ENCODE measurements at regions not wholly inside any gene's neighbourhood (a gene's known extent, or its start where the extent isn't known, plus 50 kb on each side); places are given as distances from the start of the nearest gene placed in this dataset.
"Not testable (repeated sequence)": the region's sequence is repeated elsewhere in the genome, so short reads cannot be mapped to it uniquely, and the experiment has no call there.

DNA sequence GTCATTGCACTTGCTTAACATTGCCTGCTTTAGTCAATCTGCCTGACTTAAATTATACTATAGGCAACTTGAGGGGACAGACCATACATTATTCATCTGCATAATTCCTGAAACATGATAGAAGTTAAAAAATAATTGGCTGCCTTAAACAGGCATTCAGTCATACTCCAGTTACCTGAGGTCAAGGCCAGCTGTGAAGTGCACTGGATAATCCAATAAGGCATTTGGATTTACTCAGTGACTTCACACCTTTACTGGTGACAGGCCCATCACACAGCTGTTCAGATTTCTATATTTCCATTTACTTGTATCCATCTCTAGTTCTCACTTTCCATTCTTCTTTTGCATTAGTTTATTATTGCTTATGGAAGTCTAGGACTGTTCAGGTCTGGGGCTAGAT lies 2341.6 kb downstream of the PCDH7 start:
- DNase-seq, result no peak

GRCh38 chr4:33062155-33062806 lies 2342.1 kb downstream of the PCDH7 start:
- no peak for DNase-seq

DNA sequence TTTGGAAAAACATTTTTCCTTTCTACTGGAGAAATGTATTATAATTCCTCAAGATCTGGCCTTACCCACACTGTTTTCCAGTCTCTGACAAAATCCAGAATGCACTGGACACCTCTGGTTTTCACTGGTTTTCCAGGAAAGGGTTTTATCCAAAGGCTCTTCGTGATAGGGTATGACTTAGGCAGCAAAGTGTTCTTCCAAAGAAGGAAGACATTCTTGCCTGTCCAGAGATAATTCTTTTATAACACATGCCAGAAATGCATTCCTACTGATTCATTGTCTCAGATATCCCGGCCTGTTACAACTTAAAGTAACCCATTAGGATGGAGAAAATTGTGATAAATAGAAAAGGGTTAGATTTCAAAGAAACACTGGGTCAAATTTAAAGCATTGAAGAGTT lies 2343.1 kb downstream of the PCDH7 start:
- DNase-seq, result no peak

DNA sequence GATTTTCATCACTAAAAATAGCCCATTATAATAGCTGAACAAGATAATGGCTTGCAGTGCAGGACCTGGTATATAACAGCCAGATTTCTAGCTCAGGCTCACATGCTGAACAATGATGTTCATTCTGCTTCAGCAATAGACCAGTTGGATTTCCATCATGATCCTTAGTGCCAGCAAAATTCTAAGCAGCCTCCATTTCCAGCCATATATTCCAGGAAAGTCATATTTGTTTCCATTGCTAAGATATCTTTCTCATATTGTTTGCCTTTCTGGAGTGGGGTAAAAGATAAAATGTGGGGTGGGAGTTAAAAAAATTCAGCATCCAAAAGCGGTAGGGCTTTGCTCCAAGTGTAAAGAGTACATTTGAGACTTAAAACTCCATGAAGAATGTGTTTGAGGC lies 2344.1 kb downstream of the PCDH7 start:
- DNase-seq, result no peak

GRCh38 chr4:33065749-33066148 lies 2345.6 kb downstream of the PCDH7 start:
- no peak for DNase-seq

DNA sequence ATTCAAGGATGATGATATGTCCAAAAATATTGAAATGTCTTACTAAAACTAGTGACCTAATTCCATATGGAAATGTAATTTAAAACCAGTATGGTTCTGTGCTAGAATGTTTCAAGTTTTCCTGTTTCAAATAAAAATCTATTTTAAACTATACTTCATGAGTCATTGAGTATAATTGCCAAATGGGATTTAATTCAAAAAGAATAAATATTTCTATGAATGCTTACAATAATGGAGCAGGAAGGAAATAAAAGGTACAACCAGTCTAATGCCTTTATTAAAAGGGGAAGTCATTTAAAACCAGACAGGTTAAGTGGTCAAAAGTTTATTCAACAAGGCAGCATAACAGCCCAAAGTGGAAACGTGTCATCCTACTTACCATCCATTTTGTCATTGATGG lies 2347.1 kb downstream of the PCDH7 start:
- no peak for DNase-seq

- DNase-seq, result no peak
Measured at GRCh38 chr4:33068539-33068938, 2348.4 kb downstream of the PCDH7 start.

DNA sequence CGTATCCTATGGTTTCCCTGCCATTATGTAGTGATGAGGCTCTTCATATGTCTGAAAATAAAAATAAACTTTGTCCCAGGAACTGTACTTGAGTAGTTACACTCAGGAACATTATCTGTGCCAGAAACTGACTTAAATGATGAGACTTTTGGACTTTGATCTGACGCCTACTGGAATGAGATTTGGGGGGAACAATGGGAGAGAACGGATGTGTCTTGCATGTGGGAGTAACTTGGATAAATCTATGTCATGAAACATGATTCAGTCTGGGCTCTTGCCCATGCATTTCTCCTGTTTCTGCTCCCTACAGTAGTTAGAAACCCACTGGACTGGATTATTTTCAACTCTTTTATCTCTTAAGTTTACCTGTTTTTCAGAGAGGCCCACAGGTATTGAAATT lies 2351.4 kb downstream of the PCDH7 start:
- no peak for DNase-seq

DNA sequence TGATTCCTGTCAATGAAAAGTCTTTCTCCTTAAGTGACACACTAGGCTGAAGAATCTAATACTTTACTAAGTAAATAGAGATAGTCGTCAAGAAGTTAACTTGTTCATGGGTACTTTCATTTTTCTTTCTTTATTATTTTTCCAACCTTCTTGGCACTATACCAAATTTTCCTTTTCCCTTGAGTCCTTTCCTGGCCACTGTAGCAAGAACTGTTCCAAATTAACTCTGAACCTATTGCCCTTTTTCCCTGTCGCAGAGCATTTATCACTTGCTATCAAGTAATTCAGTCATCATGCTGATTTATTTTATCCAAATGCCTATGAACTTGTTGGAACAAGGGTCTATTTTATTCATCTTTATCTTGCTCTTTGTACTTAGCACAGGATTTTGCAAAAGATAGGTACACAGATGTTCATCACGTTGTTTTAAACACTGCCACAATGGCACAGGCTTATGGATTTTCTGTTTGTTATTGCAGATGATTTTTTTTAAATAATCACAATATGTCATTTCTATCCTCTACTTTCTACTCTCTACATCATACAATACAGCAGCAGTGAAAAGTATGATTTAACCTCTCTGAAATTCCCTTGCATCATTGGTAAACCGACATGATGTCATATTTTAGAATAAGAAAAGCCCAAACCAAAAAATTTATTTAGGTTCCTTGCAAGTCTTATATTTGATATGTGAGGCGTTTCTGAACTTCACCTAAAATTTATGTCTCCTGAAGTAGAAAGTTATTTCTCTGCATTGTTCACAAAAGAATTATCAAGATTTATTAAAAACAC lies 2352.3 kb downstream of the PCDH7 start:
- DNase-seq, result no peak

DNA sequence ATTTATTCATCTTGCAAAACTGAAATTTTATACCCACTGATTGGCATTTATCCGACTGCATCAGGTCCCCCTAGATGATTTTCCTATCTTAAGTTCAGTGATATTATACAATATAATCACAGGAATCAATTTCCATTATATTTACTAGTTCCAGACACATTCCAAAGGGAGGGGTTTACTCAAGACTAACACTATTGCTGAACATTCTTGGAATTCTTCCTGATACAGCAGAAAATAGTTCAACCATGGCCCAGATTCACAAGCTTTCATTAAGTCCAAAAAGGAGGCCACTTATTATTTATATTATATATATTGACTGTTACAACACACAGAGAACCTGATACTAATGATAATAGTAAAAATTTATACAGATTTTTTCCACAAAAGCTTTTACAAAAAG lies 2353.6 kb downstream of the PCDH7 start:
- DNase-seq, result no peak

DNA sequence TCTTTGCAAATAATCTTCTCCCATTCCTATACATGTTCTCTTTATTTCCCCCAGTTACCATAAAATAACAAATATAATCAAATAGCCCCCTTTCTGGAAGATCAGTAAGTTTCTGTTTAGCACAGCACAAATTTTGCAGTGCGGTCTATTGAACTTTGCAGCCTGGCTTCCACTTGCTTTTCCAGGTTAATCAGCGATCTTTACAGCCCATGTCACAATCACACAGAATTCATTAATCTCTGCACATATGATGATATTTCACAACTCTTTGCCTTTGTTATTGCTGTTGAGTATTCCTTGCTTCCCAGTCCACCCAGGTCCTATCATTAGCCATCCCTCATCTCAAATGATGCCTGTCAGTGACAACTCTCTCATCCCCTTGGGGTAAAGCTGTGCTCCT lies 2358.0 kb downstream of the PCDH7 start:
- no peak for DNase-seq

DNA sequence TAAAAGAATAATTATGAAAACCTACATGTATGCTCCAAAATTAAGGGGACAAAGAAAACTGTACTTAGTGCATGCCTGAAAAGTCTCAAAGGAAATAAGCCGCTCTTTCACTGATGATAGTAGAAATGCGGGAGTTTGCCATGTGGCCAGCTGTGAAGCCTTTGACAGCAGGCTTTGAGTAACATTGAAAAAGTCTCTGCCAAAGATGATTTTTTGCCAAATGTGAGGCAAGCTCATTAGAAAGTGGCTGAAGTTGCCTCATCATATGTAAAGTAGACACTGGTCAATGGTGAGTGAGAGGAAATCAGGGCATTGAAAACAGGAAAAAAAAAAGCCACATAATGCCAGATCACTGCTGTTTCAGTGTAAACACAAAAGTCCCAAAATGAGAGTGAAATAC lies 2360.1 kb downstream of the PCDH7 start:
- no peak for DNase-seq

DNA sequence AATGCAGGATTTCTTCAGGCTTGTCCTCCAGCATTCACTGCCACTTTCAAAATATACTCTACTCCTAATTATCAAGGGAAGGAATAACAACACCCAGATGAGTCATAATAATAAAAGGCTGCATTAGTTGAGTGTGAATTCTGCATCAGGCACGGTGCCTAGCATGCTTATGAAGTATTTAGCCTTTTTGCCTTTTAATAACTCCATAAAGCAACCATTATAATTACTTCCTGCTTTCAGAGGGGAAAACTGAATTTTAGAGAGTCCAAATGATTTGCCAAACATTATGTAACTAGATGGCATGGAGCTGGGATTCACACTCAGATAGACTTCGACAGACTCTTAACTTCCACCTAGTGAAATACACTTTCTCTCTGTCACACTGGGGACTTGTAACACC lies 2365.5 kb downstream of the PCDH7 start:
- no peak for DNase-seq

- no peak for DNase-seq
Measured at GRCh38 chr4:33086331-33086925, 2366.3 kb downstream of the PCDH7 start.

GRCh38 chr4:33088713-33089112 lies 2368.5 kb downstream of the PCDH7 start:
- DNase-seq, result no peak

DNA sequence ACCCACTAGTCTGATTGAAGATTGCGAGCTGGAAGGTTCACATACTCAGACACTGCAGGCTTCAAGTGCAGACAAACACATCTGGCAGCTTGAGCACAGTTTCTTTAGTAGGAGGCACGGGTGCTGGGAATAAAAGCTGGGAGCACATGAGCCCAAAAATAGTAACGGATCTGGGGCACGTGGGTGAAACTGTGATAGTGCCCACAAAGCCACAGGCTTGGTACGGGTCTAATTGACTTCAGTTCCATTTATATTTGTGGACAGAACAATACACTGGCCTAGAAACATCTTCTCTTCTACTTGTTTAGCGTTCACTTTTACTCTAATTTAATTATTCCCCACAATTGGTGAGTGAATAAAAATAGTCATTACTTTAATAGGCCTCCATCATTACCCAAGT lies 2370.7 kb downstream of the PCDH7 start:
- no peak for DNase-seq

DNA sequence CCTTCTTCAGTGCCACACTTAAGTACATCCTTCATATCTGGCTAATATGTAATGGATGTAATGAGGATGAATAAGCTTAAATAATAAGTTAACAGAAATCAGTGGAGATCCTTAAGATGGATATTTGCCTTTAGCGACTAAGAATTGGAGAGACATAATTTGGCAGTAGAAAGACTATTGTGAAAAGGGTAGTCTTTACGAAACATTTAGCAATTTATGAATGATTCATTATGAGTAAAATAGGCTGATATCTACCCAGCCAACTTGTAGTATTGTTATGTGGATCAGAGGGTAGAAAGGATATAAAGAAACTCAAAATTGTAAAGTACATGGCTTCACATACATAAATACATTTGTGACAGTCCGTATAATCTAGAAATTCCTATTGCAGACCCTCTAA lies 2371.8 kb downstream of the PCDH7 start:
- DNase-seq, result no peak

GRCh38 chr4:33104273-33104672 lies 2384.1 kb downstream of the PCDH7 start:
- DNase-seq, result no peak

DNA sequence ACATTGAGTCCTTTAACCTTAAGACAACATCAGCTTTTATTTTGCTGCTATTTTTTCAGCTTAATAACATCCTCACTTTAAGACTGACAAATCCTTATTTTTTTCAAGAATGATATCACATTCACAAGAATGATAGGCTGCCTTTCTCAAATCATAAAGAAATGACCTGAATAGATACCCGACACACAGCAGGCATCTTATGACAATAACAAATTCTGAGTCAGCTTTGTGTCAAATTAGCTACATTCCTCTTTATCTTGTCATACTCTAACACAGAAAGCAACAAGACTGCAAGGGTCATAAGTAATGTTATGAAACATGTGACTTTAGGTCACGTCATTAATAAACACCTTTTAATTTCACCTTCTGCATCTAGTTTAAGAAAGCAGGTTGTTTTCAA lies 2387.6 kb downstream of the PCDH7 start:
- no peak for DNase-seq

DNA sequence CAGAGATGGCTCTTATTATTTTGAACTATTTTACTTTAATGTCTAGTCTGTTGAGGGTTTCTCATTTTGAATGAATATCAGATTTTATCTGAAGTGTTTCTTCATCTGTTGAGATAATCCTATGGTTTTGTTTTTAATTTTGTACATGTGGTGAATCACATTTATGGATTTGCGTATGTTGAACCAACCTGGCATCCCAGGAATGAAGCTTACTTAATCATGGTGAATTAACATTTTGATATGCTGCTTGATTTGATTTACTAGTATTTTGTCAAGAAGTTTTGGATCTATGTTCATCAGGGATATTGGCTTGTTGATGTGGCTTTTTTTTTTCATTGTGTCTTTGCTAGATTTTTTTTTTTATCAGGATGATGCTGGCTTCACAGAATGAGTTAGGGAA lies 2390.9 kb downstream of the PCDH7 start:
- no peak for DNase-seq

- no peak for DNase-seq
Measured at GRCh38 chr4:33116871-33117270, 2396.7 kb downstream of the PCDH7 start.

DNA sequence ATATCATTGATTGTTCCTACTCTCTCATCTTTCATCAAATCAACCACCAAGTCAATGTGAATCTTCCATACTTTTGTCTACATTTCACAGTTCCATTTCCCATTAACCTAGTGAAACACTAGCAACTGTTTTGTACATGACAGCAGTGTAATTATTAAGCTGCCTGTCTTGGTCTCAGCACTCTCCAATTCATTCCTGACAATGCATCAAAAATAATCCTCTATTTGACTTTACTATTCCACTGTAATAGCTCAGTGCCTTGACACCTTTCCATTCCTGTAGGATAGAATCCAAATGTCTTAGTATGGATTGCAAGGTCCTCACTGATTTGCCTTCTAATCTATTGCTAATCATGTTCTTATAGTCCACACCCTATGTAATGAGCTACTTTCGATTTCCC lies 2405.8 kb downstream of the PCDH7 start:
- no peak for DNase-seq

- not testable (repeated sequence) for DNase-seq
Measured at GRCh38 chr4:33130662-33131061, 2410.5 kb downstream of the PCDH7 start.

- DNase-seq, result no peak
Measured at GRCh38 chr4:33133723-33134122, 2413.6 kb downstream of the PCDH7 start.
